OCI-LY7 (cell line): ENCODE measurements at regions not wholly inside any gene's neighbourhood (a gene's known extent, or its start where the extent isn't known, plus 50 kb on each side); places are given as distances from the start of the nearest gene placed in this dataset.

Source experiments
- BruUV-seq: library from RNA; stranded (reverse); fragments of 400-500 nt; replicated peaks from 2 replicates; lab custom pipeline; 2021; lab: Mats Ljungman, UMichigan
- CTCF ChIA-PET: fragments of 300-600 bp; sonication (Branson Sonifier 250); formaldehyde crosslinking; loops from one replicate; lab custom pipeline; 2022; ENCODE audit warnings: antibody characterized with exemption; ENCODE audit not compliant: unreplicated experiment; lab: Charles Lee
- POLR2A ChIA-PET: fragments of 300-600 bp; sonication (Branson Sonifier 250); formaldehyde crosslinking; loops from one replicate; lab custom pipeline; 2022; ENCODE audit warnings: antibody characterized with exemption; lab: Charles Lee
- DNase-seq: peaks from one replicate; pipeline ENCODE4 v3.0.0-alpha.2; 2015; ENCODE audit warnings: low spot score
- H2AFZ ChIP-seq: fragments of 200-600 bp; sonication (generic), shearing (Covaris generic); 2 replicates; pipeline ENCODE4 v1.6.1; 2014; ENCODE audit warnings: mild to moderate bottlenecking, antibody characterized with exemption, low read length, moderate library complexity
- H3K27ac ChIP-seq: fragments of 200-600 bp; sonication (generic); 2 replicates; pipeline ENCODE4 v1.5.1; 2014; ENCODE audit warnings: mixed run types, low read depth, mild to moderate bottlenecking, moderate library complexity, low read length, inconsistent platforms; ENCODE audit not compliant: poor library complexity, severe bottlenecking
- H3K36me3 ChIP-seq: fragments of 200-600 bp; sonication (generic); 2 replicates; pipeline ENCODE4 v1.6.1; 2014; ENCODE audit warnings: mild to moderate bottlenecking, antibody characterized with exemption, low read length, moderate library complexity, mixed read lengths; ENCODE audit not compliant: insufficient read depth
- H3K4me1 ChIP-seq: fragments of 200-600 bp; sonication (generic); 2 replicates; pipeline ENCODE4 v1.5.1; 2014; ENCODE audit warnings: mild to moderate bottlenecking, low read length; ENCODE audit not compliant: insufficient read depth, poor library complexity, severe bottlenecking
- H3K4me2 ChIP-seq: fragments of 200-600 bp; sonication (generic); 2 replicates; pipeline ENCODE4 v1.6.1; 2014; ENCODE audit warnings: mild to moderate bottlenecking, low read length
- H3K4me3 ChIP-seq: fragments of 200-600 bp; sonication (generic); 2 replicates; pipeline ENCODE4 v1.5.1; 2014; ENCODE audit warnings: mild to moderate bottlenecking, low read depth, low read length; ENCODE audit not compliant: poor library complexity, severe bottlenecking
- H3K79me2 ChIP-seq: fragments of 200-600 bp; sonication (generic); 2 replicates; pipeline ENCODE4 v1.6.1; 2016; ENCODE audit warnings: low read depth, mild to moderate bottlenecking, low read length, moderate library complexity, mixed read lengths; ENCODE audit not compliant: insufficient read depth
- H3K9me2 ChIP-seq: fragments of 200-600 bp; sonication (generic); 2 replicates; pipeline ENCODE4 v1.6.1; 2016; ENCODE audit warnings: mild to moderate bottlenecking, low read length, mixed read lengths; ENCODE audit not compliant: insufficient read depth
- H3K9me3 ChIP-seq: fragments of 200-600 bp; sonication (generic); 2 replicates; pipeline ENCODE4 v1.6.1; 2014; ENCODE audit warnings: mild to moderate bottlenecking, mixed run types, low read length, mixed read lengths
- H4K20me1 ChIP-seq: fragments of 200-600 bp; sonication (generic); 2 replicates; pipeline ENCODE4 v1.6.1; 2014; ENCODE audit warnings: mild to moderate bottlenecking, antibody characterized with exemption, low read length, moderate library complexity, mixed read lengths; ENCODE audit not compliant: insufficient read depth
- EZH2phosphoT487 ChIP-seq: fragments of 200-600 bp; sonication (generic); IDR thresholded peaks from 2 replicates; pipeline ENCODE4 v1.6.1; 2018; ENCODE audit warnings: low read depth, borderline replicate concordance, mild to moderate bottlenecking, mixed run types, antibody characterized with exemption, low read length, moderate library complexity, mixed read lengths
- intact Hi-C: fragments of 100-400 bp; cut with micrococcal nuclease; formaldehyde crosslinking; loops from one replicate; pipeline ENCODE4 v1.10.0; 2022; ENCODE audit not compliant: unreplicated experiment
- TF ChIP-seq, protein P1 (sequence below): fragments of 200-600 bp; sonication (generic); conservative IDR thresholded peaks from 2 replicates; pipeline ENCODE4 v1.5.1; 2014; ENCODE audit warnings: mild to moderate bottlenecking, antibody characterized with exemption, low read length, moderate library complexity, mixed read lengths

- POLR2A ChIA-PET, result interaction anchor here (0.6 kb wide), 1 partner anchor 822 kb away, joined by 3 read pairs; no protein-coding TSS in a partner anchor
- CTCF ChIA-PET, result no interaction called here
Measured at GRCh38 chr4:178080312-178080711, 638.1 kb upstream of the AGA start.

DNA sequence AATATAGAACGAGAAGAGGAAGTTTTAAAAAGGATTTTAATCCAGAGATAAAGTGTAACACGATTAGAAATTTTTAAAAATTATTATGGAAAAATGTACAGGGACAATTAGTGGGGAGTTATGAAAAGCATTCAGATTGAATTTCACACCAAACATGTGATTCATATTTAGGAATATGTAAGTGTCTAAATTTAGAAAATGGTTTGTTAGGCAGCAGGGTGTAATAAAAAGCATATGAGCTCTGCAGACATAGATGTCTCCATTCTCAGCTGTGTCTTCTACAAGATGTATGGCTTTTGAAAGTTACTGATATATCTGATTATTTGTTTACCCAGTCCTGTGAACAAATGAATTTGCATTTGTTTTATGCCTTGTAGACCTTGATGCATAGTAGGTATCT, 638.9 kb upstream of the AGA start:
- Histone ChIP-seq H3K36me3 (no peaks in the 10 kb centered on the region), H3K4me3 (no peak overlapping the region), H3K9me3 (no peaks in the 10 kb centered on the region), H3K79me2 (no peaks in the 10 kb centered on the region), H4K20me1 (no peaks in the 10 kb centered on the region; the same call in 1 of the 2 replicates), H3K9me2 (no peaks in the 10 kb centered on the region), H2AFZ (no peak overlapping the region), H3K27ac (no peak overlapping the region), H3K4me2 (no peak overlapping the region), H3K4me1 (no peaks in the 10 kb centered on the region)
- TF ChIP-seq EZH2phosphoT487, result no peak
- TF ChIP-seq, protein P1, sequence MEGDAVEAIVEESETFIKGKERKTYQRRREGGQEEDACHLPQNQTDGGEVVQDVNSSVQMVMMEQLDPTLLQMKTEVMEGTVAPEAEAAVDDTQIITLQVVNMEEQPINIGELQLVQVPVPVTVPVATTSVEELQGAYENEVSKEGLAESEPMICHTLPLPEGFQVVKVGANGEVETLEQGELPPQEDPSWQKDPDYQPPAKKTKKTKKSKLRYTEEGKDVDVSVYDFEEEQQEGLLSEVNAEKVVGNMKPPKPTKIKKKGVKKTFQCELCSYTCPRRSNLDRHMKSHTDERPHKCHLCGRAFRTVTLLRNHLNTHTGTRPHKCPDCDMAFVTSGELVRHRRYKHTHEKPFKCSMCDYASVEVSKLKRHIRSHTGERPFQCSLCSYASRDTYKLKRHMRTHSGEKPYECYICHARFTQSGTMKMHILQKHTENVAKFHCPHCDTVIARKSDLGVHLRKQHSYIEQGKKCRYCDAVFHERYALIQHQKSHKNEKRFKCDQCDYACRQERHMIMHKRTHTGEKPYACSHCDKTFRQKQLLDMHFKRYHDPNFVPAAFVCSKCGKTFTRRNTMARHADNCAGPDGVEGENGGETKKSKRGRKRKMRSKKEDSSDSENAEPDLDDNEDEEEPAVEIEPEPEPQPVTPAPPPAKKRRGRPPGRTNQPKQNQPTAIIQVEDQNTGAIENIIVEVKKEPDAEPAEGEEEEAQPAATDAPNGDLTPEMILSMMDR, result no peak
- CTCF ChIA-PET, result no interaction called here
- no TSS peak for BruUV-seq
- no peak for DNase-seq
- POLR2A ChIA-PET, result interaction anchor here (0.6 to 0.7 kb wide), 2 partner anchors 822 to 1575 kb away, joined by 3 read pairs; no protein-coding TSS in a partner anchor
- intact Hi-C loops, result no loop called here

More at GRCh38 chr4:178080312-178080711, 638.1 kb upstream of the AGA start:
- Histone ChIP-seq H3K4me1 (no peaks in the 10 kb centered on the region), H3K36me3 (no peaks in the 10 kb centered on the region), H3K79me2 (no peaks in the 10 kb centered on the region), H3K9me3 (no peaks in the 10 kb centered on the region), H3K9me2 (no peaks in the 10 kb centered on the region), H2AFZ (no peak overlapping the region), H3K4me2 (no peak overlapping the region), H4K20me1 (no peaks in the 10 kb centered on the region; the same call in 1 of the 2 replicates), H3K4me3 (no peak overlapping the region), H3K27ac (no peak overlapping the region)
- no TSS peak for BruUV-seq
- no peak for DNase-seq
- TF ChIP-seq, protein P1, result no peak
- TF ChIP-seq EZH2phosphoT487, result no peak
- intact Hi-C loops, result no loop called here

DNA sequence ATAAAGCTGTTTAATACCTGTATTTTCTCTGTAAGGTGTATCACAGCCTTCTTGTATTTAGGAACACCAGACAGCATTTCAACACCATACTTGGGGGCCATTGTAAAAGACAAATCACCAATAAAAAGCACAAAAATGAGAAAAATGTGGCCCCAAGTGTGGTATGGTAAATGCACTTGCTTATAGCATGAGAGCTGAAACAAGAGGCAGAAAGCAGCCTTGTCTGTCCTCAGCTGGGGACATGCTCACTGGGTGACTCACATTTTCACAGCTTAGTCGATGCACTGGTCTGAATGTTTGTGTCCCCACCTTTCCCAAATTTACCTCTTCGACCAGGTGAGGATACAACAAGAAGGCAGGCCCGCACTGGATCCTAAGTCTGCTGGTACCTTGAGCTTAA, 639.7 kb upstream of the AGA start:
- H4K20me1 ChIP-seq, result no peaks in the 10 kb centered on the region; the same call in 1 of the 2 replicates
- no peaks in the 10 kb centered on the region for H3K9me2 ChIP-seq
- no peak for TF ChIP-seq EZH2phosphoT487
- TF ChIP-seq, protein P1, result no peak
- no peaks in the 10 kb centered on the region for H3K79me2 ChIP-seq
- no TSS peak for BruUV-seq
- H3K27ac ChIP-seq, result no peak overlapping the region
- ChIA-PET POLR2A (interaction anchor here (0.6 kb wide), 1 partner anchor 1286 kb away, joined by 3 read pairs; no protein-coding TSS in a partner anchor), CTCF (no interaction called here)
- no peak for DNase-seq
- H3K36me3 ChIP-seq, result no peaks in the 10 kb centered on the region
- intact Hi-C loops, result no loop called here
- H3K4me3 ChIP-seq, result no peak overlapping the region
- H2AFZ ChIP-seq, result no peak overlapping the region
- H3K4me1 ChIP-seq, result no peaks in the 10 kb centered on the region
- no peak overlapping the region for H3K4me2 ChIP-seq
- no peaks in the 10 kb centered on the region for H3K9me3 ChIP-seq
